ENCODE measurements at regions not wholly inside any gene's neighbourhood (a gene's known extent, or its start where the extent isn't known, plus 50 kb on each side); places are given as distances from the start of the nearest gene placed in this dataset.

GRCh38 chr20:24786646-24787045 lies 162.4 kb upstream of the CST7 start:
- Histone ChIP-seq H3K79me1 (ENCODE audit: low read length) (no peaks in the 10 kb centered on the region), H3K27ac (ENCODE audit: low read depth, low read length) (no peak overlapping the region), H3K18ac (ENCODE audit: low read length) (no peak overlapping the region), H3K23ac (ENCODE audit: low read length) (no peak overlapping the region), H3K4me1 (ENCODE audit: control insufficient read depth, low read depth, low read length) (no peaks in the 10 kb centered on the region), H4K5ac (ENCODE audit: low read length) (no peak overlapping the region), H3K4me2 (ENCODE audit: low read length) (no peak overlapping the region), H3K27me3 (ENCODE audit: insufficient read depth, low read length, poor library complexity) (no peaks in the 10 kb centered on the region), H3K36me3 (ENCODE audit: control insufficient read depth, insufficient read depth, low read length) (no peaks in the 10 kb centered on the region), H3K4me3 (ENCODE audit: low read length) (no peak overlapping the region), H2BK15ac (replicated peaks; ENCODE audit: low read depth) (no peak overlapping the region), H3K4ac (ENCODE audit: low read depth, low read length) (no peak overlapping the region), H3K56ac (ENCODE audit: low read length) (no peak overlapping the region), H2BK120ac (ENCODE audit: low read depth, low read length) (no peak overlapping the region), H3K79me2 (ENCODE audit: control insufficient read depth, insufficient read depth, low read length) (no peaks in the 10 kb centered on the region), H2AK5ac (ENCODE audit: low read length) (no peak overlapping the region), H2BK5ac (ENCODE audit: low read length) (no peak overlapping the region), H4K8ac (ENCODE audit: low read depth, low read length) (no peak overlapping the region), H3K9ac (ENCODE audit: low read length) (no peak overlapping the region)
- no peak for DNase-seq
- no CpG with 5 or more reads among the region's 7 CpGs for WGBS (ENCODE audit: extremely low coverage, insufficient coverage, low lambda C conversion rate)

DNA sequence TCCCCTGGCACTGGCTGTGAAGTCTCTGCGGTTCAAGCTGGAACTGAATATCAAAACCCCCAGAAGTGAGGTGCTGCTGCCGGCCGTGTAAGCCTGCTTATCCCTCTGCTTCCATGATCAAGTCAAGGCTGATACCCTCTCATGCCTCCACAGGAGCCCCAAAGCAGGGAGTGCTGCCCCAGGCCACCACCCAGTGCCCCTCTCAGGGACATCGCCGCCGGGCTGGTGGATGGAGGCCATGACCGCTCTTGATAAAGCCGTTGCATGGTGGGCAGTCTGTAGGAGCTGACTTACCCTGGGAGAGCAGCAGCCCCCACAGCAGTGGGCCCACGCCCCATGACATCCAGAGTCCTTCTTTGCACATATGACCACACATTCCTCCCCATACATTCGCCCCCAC lies 162.0 kb upstream of the CST7 start:
- Histone ChIP-seq H3K18ac (ENCODE audit: low read length) (no peak overlapping the region), H3K4me1 (ENCODE audit: control insufficient read depth, low read depth, low read length) (no peaks in the 10 kb centered on the region), H4K8ac (ENCODE audit: low read depth, low read length) (no peak overlapping the region), H3K4me2 (ENCODE audit: low read length) (no peak overlapping the region), H3K36me3 (ENCODE audit: control insufficient read depth, insufficient read depth, low read length) (no peaks in the 10 kb centered on the region), H3K27me3 (ENCODE audit: insufficient read depth, low read length, poor library complexity) (no peaks in the 10 kb centered on the region), H2BK15ac (replicated peaks; ENCODE audit: low read depth) (no peak overlapping the region), H3K4ac (ENCODE audit: low read depth, low read length) (no peak overlapping the region), H3K4me3 (ENCODE audit: low read length) (no peak overlapping the region), H2AK5ac (ENCODE audit: low read length) (no peak overlapping the region), H4K5ac (ENCODE audit: low read length) (no peak overlapping the region), H2BK5ac (ENCODE audit: low read length) (no peak overlapping the region), H3K27ac (ENCODE audit: low read depth, low read length) (no peak overlapping the region), H3K56ac (ENCODE audit: low read length) (no peak overlapping the region), H3K9ac (ENCODE audit: low read length) (no peak overlapping the region), H3K23ac (ENCODE audit: low read length) (no peak overlapping the region), H3K79me1 (ENCODE audit: low read length) (no peaks in the 10 kb centered on the region), H3K79me2 (ENCODE audit: control insufficient read depth, insufficient read depth, low read length) (no peaks in the 10 kb centered on the region), H2BK120ac (ENCODE audit: low read depth, low read length) (no peak overlapping the region)
- DNase-seq = no peak
- no CpG with 5 or more reads among the region's 10 CpGs for WGBS (ENCODE audit: extremely low coverage, insufficient coverage, low lambda C conversion rate)

DNA sequence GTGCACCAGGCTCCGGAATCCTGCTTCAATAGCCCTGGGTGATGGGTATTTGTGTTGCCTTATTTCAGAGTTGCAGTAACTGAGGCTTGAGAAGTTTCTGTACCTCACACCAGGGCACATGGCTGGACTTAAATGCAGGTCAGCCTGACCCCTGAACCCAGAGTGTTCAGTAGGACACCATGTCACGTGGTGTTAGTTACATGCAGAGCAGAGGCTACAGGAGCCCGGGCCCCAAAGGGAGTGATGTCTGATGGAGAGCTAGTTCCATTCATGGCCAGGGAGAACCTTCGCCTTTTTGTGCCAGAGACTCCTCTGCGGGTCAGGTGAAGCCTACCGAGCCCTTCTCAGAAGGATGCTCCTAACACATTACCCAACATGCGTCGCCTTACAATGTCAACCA lies 161.4 kb upstream of the CST7 start:
- no peak overlapping the region for H3K9ac ChIP-seq (ENCODE audit: low read length)
- H4K5ac ChIP-seq (ENCODE audit: low read length) = no peak overlapping the region
- H2BK15ac ChIP-seq (replicated peaks; ENCODE audit: low read depth) = no peak overlapping the region
- no peak overlapping the region for H3K23ac ChIP-seq (ENCODE audit: low read length)
- no peak overlapping the region for H2BK5ac ChIP-seq (ENCODE audit: low read length)
- no peak overlapping the region for H3K56ac ChIP-seq (ENCODE audit: low read length)
- H3K4me3 ChIP-seq (ENCODE audit: low read length) = no peak overlapping the region
- no peaks in the 10 kb centered on the region for H3K36me3 ChIP-seq (ENCODE audit: control insufficient read depth, insufficient read depth, low read length)
- no peaks in the 10 kb centered on the region for H3K27me3 ChIP-seq (ENCODE audit: insufficient read depth, low read length, poor library complexity)
- H3K4me2 ChIP-seq (ENCODE audit: low read length) = no peak overlapping the region
- H2AK5ac ChIP-seq (ENCODE audit: low read length) = no peak overlapping the region
- H4K8ac ChIP-seq (ENCODE audit: low read depth, low read length) = no peak overlapping the region
- no peaks in the 10 kb centered on the region for H3K79me2 ChIP-seq (ENCODE audit: control insufficient read depth, insufficient read depth, low read length)
- no peak overlapping the region for H3K27ac ChIP-seq (ENCODE audit: low read depth, low read length)
- WGBS (ENCODE audit: extremely low coverage, insufficient coverage, low lambda C conversion rate) = no CpG with 5 or more reads among the region's 8 CpGs
- no peak for DNase-seq
- no peaks in the 10 kb centered on the region for H3K4me1 ChIP-seq (ENCODE audit: control insufficient read depth, low read depth, low read length)
- no peak overlapping the region for H3K4ac ChIP-seq (ENCODE audit: low read depth, low read length)
- no peaks in the 10 kb centered on the region for H3K79me1 ChIP-seq (ENCODE audit: low read length)
- no peak overlapping the region for H3K18ac ChIP-seq (ENCODE audit: low read length)
- H2BK120ac ChIP-seq (ENCODE audit: low read depth, low read length) = no peak overlapping the region

DNA sequence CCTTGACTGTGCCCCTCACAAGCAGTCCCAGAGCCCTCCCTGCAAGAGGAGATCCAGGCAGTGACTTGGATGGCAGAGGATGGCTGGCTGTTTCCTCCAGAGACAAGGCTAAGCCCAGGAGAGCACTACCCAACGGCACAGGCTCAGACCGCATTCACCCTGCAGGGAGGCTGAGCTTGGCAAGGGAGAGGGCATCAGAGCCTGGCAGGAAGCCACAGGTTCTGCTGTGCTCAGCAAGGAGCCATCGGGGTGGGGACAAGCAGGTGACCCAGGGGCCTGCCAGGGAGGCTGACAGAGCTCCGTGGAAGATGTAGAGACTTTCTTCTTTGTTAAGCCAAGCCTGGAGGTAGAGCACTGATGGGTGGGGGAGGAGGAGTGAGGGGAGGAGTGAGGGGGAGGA lies 159.2 kb upstream of the CST7 start:
- Histone ChIP-seq H3K79me1 (ENCODE audit: low read length) (no peaks in the 10 kb centered on the region), H2BK15ac (replicated peaks; ENCODE audit: low read depth) (no peak overlapping the region), H3K27ac (ENCODE audit: low read depth, low read length) (no peak overlapping the region), H3K4me3 (ENCODE audit: low read length) (no peak overlapping the region), H4K5ac (ENCODE audit: low read length) (no peak overlapping the region), H3K27me3 (ENCODE audit: insufficient read depth, low read length, poor library complexity) (no peaks in the 10 kb centered on the region), H3K4me2 (ENCODE audit: low read length) (no peak overlapping the region), H3K9ac (ENCODE audit: low read length) (no peak overlapping the region), H4K8ac (ENCODE audit: low read depth, low read length) (no peak overlapping the region), H3K23ac (ENCODE audit: low read length) (no peak overlapping the region), H2AK5ac (ENCODE audit: low read length) (no peak overlapping the region), H3K36me3 (ENCODE audit: control insufficient read depth, insufficient read depth, low read length) (no peaks in the 10 kb centered on the region), H2BK120ac (ENCODE audit: low read depth, low read length) (no peak overlapping the region), H3K56ac (ENCODE audit: low read length) (no peak overlapping the region), H2BK5ac (ENCODE audit: low read length) (no peak overlapping the region), H3K79me2 (ENCODE audit: control insufficient read depth, insufficient read depth, low read length) (no peaks in the 10 kb centered on the region), H3K4ac (ENCODE audit: low read depth, low read length) (no peak overlapping the region), H3K4me1 (ENCODE audit: control insufficient read depth, low read depth, low read length) (no peaks in the 10 kb centered on the region), H3K18ac (ENCODE audit: low read length) (no peak overlapping the region)
- no CpG with 5 or more reads among the region's 4 CpGs for WGBS (ENCODE audit: extremely low coverage, insufficient coverage, low lambda C conversion rate)
- DNase-seq = no peak

DNA sequence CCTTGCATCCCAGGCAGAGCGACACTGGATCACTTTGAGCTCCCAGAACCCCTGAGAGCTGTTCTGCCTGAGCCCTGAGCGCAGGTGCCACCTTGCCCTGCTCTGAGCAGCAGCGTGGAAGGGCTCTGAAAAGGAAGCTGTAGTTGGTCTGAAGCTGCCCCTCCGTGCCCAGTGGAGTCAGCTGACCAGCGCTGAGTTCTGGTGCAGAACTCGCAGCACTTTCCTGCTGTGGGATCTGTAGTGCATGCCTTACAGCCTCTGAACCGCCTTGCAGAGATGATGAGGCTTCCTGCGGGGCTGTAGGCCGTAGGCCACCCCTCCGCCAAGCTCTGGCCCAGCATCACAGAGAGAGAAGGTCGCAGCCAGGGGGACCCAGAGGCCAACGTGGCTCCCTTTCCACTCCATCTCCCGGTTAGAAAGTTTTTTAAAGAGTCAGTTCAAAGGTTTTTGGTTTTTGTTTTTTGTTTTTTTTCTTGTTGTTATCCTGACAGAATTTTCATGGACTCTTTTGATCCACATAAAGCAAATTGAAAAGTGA lies 158.3 kb upstream of the CST7 start:
- H3K27ac ChIP-seq (ENCODE audit: low read depth, low read length) = no peak overlapping the region
- no peaks in the 10 kb centered on the region for H3K79me2 ChIP-seq (ENCODE audit: control insufficient read depth, insufficient read depth, low read length)
- H3K4me2 ChIP-seq (ENCODE audit: low read length) = no peak overlapping the region
- no CpG with 5 or more reads among the region's 13 CpGs for WGBS (ENCODE audit: extremely low coverage, insufficient coverage, low lambda C conversion rate)
- no peaks in the 10 kb centered on the region for H3K4me1 ChIP-seq (ENCODE audit: control insufficient read depth, low read depth, low read length)
- no peak overlapping the region for H3K23ac ChIP-seq (ENCODE audit: low read length)
- H3K79me1 ChIP-seq (ENCODE audit: low read length) = no peaks in the 10 kb centered on the region
- no peak overlapping the region for H2BK5ac ChIP-seq (ENCODE audit: low read length)
- H3K4me3 ChIP-seq (ENCODE audit: low read length) = no peak overlapping the region
- no peak overlapping the region for H2BK15ac ChIP-seq (replicated peaks; ENCODE audit: low read depth)
- no peak overlapping the region for H3K4ac ChIP-seq (ENCODE audit: low read depth, low read length)
- H2BK120ac ChIP-seq (ENCODE audit: low read depth, low read length) = no peak overlapping the region
- H3K18ac ChIP-seq (ENCODE audit: low read length) = no peak overlapping the region
- no peaks in the 10 kb centered on the region for H3K36me3 ChIP-seq (ENCODE audit: control insufficient read depth, insufficient read depth, low read length)
- H3K9ac ChIP-seq (ENCODE audit: low read length) = no peak overlapping the region
- no peak overlapping the region for H4K5ac ChIP-seq (ENCODE audit: low read length)
- no peaks in the 10 kb centered on the region for H3K27me3 ChIP-seq (ENCODE audit: insufficient read depth, low read length, poor library complexity)
- H3K56ac ChIP-seq (ENCODE audit: low read length) = no peak overlapping the region
- no peak for DNase-seq
- no peak overlapping the region for H2AK5ac ChIP-seq (ENCODE audit: low read length)
- no peak overlapping the region for H4K8ac ChIP-seq (ENCODE audit: low read depth, low read length)

- H3K23ac ChIP-seq (ENCODE audit: low read length) = no peak overlapping the region
- WGBS (ENCODE audit: extremely low coverage, insufficient coverage, low lambda C conversion rate) = no CpG with 5 or more reads among the region's 2 CpGs
- no peaks in the 10 kb centered on the region for H3K79me1 ChIP-seq (ENCODE audit: low read length)
- H3K18ac ChIP-seq (ENCODE audit: low read length) = no peak overlapping the region
- no peak overlapping the region for H2BK120ac ChIP-seq (ENCODE audit: low read depth, low read length)
- no peak for DNase-seq
- H3K27ac ChIP-seq (ENCODE audit: low read depth, low read length) = no peak overlapping the region
- H3K36me3 ChIP-seq (ENCODE audit: control insufficient read depth, insufficient read depth, low read length) = no peaks in the 10 kb centered on the region
- no peak overlapping the region for H4K8ac ChIP-seq (ENCODE audit: low read depth, low read length)
- no peak overlapping the region for H3K56ac ChIP-seq (ENCODE audit: low read length)
- no peak overlapping the region for H3K9ac ChIP-seq (ENCODE audit: low read length)
- H3K4me1 ChIP-seq (ENCODE audit: control insufficient read depth, low read depth, low read length) = no peaks in the 10 kb centered on the region
- H2AK5ac ChIP-seq (ENCODE audit: low read length) = no peak overlapping the region
- H3K4me2 ChIP-seq (ENCODE audit: low read length) = no peak overlapping the region
- no peaks in the 10 kb centered on the region for H3K79me2 ChIP-seq (ENCODE audit: control insufficient read depth, insufficient read depth, low read length)
- H3K4ac ChIP-seq (ENCODE audit: low read depth, low read length) = no peak overlapping the region
- H2BK5ac ChIP-seq (ENCODE audit: low read length) = no peak overlapping the region
- H3K4me3 ChIP-seq (ENCODE audit: low read length) = no peak overlapping the region
- H2BK15ac ChIP-seq (replicated peaks; ENCODE audit: low read depth) = no peak overlapping the region
- H3K27me3 ChIP-seq (ENCODE audit: insufficient read depth, low read length, poor library complexity) = no peaks in the 10 kb centered on the region
- H4K5ac ChIP-seq (ENCODE audit: low read length) = no peak overlapping the region
These were observed 157.1 kb upstream of the CST7 start for GRCh38 chr20:24791953-24792352.
